ENCODE measurements at regions not wholly inside any gene's neighbourhood (a gene's known extent, or its start where the extent isn't known, plus 50 kb on each side); places are given as distances from the start of the nearest gene placed in this dataset.

GRCh38 chr1:239139801-239140200, 246.6 kb upstream of the CHRM3 start:
- ATAC-seq: no peak
- intact Hi-C loops (cut with DNase I): no loop called here
- no peak overlapping the region for H3K4me3 ChIP-seq
- TF ChIP-seq CTCF (IDR thresholded peaks at IDR 0.05): no peak
- 40 to 45% methylated on average over 5 of the region's 5 CpGs for WGBS, 2 donors
- H3K4me1 ChIP-seq: no peaks in the 10 kb centered on the region
- H3K9me3 ChIP-seq: peaks cover 0 to 9% (median 0%) of the 10 kb centered on the region in 11 donors
- H3K27ac ChIP-seq: no peak overlapping the region
- no peak for DNase-seq
- no peaks in the 10 kb centered on the region for H3K36me3 ChIP-seq
- no peaks in the 10 kb centered on the region for H3K27me3 ChIP-seq

GRCh38 chr1:239128541-239128940, 257.8 kb upstream of the CHRM3 start:
- DNase-seq (no peak), ATAC-seq (no peak)
- H3K4me1 ChIP-seq: peaks cover 0 to 4% (median 0%) of the 10 kb centered on the region in 9 donors
- no peak overlapping the region for H3K4me3 ChIP-seq
- no peaks in the 10 kb centered on the region for H3K9me3 ChIP-seq
- H3K27me3 ChIP-seq: no peaks in the 10 kb centered on the region
- intact Hi-C loops (cut with DNase I): no loop called here
- no peak for TF ChIP-seq CTCF (IDR thresholded peaks at IDR 0.05)
- WGBS, 2 donors: 61 to 68% methylated on average over 3 of the region's 3 CpGs
- H3K27ac ChIP-seq: no peak overlapping the region
- H3K36me3 ChIP-seq: no peaks in the 10 kb centered on the region

- Histone ChIP-seq H3K27me3 (no peaks in the 10 kb centered on the region), H3K4me1 (peaks cover 0 to 4% (median 0%) of the 10 kb centered on the region in 9 donors), H3K36me3 (no peaks in the 10 kb centered on the region), H3K9me3 (no peaks in the 10 kb centered on the region), H3K4me3 (no peak overlapping the region), H3K27ac (no peak overlapping the region)
- no peak for TF ChIP-seq CTCF (IDR thresholded peaks at IDR 0.05)
- DNase-seq (no peak), ATAC-seq (no peak)
- intact Hi-C loops (cut with DNase I): no loop called here
- 82 to 92% methylated on average over 3 of the region's 3 CpGs for WGBS, 2 donors
These were observed 259.5 kb upstream of the CHRM3 start for GRCh38 chr1:239126884-239127283.

- Histone ChIP-seq H3K36me3 (no peaks in the 10 kb centered on the region), H3K4me3 (no peak overlapping the region), H3K4me1 (peaks cover 0 to 4% (median 0%) of the 10 kb centered on the region in 9 donors), H3K27me3 (no peaks in the 10 kb centered on the region), H3K27ac (no peak overlapping the region), H3K9me3 (no peaks in the 10 kb centered on the region)
- ATAC-seq (no peak), DNase-seq (no peak)
- TF ChIP-seq CTCF (IDR thresholded peaks at IDR 0.05): no peak
- intact Hi-C loops (cut with DNase I): no loop called here
These were observed 260.5 kb upstream of the CHRM3 start for GRCh38 chr1:239125893-239126292.

- TF ChIP-seq CTCF (IDR thresholded peaks at IDR 0.05): no peak
These were observed 261.3 kb upstream of the CHRM3 start for GRCh38 chr1:239125027-239125426.

More at GRCh38 chr1:239125027-239125426, 261.3 kb upstream of the CHRM3 start:
- WGBS, 2 donors: 33 to 44% methylated on average over 4 of the region's 4 CpGs
- no peaks in the 10 kb centered on the region for H3K9me3 ChIP-seq
- ATAC-seq (no peak), DNase-seq (no peak)
- no peak overlapping the region for H3K4me3 ChIP-seq
- H3K4me1 ChIP-seq: peaks cover 0 to 4% (median 0%) of the 10 kb centered on the region in 9 donors
- H3K27ac ChIP-seq: no peak overlapping the region
- no peaks in the 10 kb centered on the region for H3K36me3 ChIP-seq
- H3K27me3 ChIP-seq: no peaks in the 10 kb centered on the region
- intact Hi-C loops (cut with DNase I): no loop called here

Data from heart right ventricle (tissue), 16 donors.